GM12875 (cell line): ENCODE measurements at regions not wholly inside any gene's neighbourhood (a gene's known extent, or its start where the extent isn't known, plus 50 kb on each side); places are given as distances from the start of the nearest gene placed in this dataset.

Source experiments
- H3K4me3 ChIP-seq: one replicate; pipeline ENCODE4 v1.5.1; 2011; ENCODE audit warnings: low read depth, low read length, control low read depth
- TF ChIP-seq, protein P1 (sequence below): IDR thresholded peaks from 2 replicates; pipeline ENCODE4 v1.5.1; 2011; ENCODE audit warnings: low read depth, mild to moderate bottlenecking, control low read depth, inconsistent platforms, low read length, moderate library complexity, borderline replicate concordance; ENCODE audit not compliant: insufficient read depth

DNA sequence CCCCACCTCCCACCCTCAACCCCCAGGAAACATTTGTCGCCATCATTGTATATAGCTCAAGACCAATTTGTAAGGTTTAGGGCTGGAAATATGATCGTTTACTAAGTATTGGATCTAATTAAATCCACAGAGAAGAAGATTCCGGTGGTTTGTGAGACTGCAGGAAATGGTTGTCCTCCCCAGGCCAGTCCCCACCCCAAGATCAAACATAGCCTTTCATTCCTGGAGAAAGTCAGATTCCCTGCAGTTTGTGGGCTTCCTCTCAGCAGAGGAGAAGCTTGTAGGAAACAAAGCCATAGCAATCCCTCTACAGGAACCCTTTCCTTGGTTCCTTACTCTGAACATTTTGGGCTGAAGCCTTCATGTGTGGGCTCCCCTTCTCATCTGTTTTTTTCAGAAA, 79.2 kb upstream of the TBCA start:
- no peak overlapping the region for H3K4me3 ChIP-seq
- TF ChIP-seq, protein P1, sequence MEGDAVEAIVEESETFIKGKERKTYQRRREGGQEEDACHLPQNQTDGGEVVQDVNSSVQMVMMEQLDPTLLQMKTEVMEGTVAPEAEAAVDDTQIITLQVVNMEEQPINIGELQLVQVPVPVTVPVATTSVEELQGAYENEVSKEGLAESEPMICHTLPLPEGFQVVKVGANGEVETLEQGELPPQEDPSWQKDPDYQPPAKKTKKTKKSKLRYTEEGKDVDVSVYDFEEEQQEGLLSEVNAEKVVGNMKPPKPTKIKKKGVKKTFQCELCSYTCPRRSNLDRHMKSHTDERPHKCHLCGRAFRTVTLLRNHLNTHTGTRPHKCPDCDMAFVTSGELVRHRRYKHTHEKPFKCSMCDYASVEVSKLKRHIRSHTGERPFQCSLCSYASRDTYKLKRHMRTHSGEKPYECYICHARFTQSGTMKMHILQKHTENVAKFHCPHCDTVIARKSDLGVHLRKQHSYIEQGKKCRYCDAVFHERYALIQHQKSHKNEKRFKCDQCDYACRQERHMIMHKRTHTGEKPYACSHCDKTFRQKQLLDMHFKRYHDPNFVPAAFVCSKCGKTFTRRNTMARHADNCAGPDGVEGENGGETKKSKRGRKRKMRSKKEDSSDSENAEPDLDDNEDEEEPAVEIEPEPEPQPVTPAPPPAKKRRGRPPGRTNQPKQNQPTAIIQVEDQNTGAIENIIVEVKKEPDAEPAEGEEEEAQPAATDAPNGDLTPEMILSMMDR, result no peak

DNA sequence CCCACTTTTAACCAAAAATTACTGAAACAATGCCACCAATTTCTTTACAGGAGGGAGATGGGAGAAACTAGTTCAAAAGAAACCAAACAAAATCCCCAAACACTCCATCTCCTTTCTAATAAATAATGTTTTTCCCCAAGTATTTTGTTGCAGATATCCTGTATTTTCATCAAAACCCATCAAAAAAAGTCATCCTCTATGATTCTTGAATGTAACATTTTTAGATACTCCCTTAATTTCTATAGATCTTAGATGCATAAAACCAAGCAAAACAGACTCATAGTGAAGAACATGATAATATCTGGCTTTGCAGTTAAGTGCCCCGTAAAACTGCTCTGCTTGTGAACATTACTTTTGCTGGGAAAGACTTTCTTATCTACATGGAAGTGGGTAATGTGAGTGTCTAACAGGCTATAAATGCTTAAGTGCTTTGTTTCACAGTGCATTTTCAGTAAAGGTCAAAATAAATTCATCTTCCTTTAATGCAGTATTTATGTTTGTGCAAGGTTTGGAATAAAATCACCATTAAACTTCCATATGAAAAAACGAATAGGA, 77.3 kb upstream of the TBCA start:
- no peak overlapping the region for H3K4me3 ChIP-seq
- TF ChIP-seq, protein P1, result no peak

DNA sequence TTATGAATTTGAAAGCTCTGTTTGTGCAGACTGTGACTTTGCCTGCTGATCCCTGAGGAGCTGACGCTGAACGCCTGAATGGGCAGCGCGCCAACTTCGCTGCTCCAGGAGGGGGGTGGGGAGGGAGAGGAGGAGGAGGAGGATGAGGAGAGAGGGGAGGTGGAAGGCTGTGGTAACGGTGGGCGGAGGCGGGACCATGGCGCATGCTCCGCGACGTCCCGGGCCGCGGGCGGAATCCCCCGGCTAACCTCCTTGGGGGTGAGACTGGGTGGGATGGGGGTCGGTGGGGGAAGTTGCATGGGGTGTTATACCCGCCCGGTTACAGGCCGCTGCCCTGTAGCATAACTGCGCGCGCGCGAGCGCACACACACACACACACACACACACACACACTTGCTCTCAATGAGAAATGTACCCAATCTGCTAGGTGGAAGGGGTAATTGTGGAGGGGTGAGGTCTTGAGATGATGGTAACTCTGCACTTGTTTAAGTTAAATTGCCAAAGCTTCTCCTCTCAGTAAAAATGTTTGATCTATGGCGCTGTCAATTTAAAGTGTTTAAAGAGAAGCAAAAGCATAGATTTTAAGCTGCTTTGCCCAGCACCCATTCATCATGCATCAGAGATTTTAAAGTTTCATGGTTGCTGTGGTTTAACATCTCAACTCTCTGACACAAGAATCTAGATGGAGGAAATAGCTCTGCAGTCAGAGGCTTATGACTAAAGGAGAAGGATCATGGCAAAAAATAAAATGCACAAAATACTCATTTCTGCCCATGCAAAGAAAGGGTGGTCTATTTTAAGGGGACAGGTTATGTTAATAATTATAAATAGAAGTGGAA, 76.6 kb upstream of the TBCA start:
- TF ChIP-seq, protein P1, result no peak

DNA sequence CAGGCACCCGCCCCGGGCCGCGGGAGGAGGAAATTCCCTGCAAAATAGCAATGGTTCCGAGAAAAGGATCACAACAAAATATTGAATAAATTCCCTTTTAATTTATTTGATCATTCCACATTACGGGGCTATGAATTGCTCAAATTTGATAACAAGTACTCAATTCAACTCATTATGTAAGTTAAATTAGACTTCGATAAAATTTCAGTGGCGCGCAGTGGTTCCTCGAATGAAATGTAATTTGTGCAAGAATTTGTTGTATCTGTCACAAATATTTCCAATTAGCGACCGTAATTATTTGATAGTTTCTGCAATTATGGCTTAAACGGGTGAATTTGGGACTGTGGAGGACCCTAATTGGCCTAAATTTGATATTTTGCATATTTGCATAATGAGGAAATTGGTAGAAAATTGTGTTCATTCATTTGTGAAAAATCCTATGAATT, 76.0 kb upstream of the TBCA start:
- H3K4me3 ChIP-seq, result peak overlapping the region; percentile 59
- TF ChIP-seq, protein P1, result no peak

More for the DNA sequence above, 76.6 kb upstream of the TBCA start:
- H3K4me3 ChIP-seq, result peak overlapping the region; percentile 59

DNA sequence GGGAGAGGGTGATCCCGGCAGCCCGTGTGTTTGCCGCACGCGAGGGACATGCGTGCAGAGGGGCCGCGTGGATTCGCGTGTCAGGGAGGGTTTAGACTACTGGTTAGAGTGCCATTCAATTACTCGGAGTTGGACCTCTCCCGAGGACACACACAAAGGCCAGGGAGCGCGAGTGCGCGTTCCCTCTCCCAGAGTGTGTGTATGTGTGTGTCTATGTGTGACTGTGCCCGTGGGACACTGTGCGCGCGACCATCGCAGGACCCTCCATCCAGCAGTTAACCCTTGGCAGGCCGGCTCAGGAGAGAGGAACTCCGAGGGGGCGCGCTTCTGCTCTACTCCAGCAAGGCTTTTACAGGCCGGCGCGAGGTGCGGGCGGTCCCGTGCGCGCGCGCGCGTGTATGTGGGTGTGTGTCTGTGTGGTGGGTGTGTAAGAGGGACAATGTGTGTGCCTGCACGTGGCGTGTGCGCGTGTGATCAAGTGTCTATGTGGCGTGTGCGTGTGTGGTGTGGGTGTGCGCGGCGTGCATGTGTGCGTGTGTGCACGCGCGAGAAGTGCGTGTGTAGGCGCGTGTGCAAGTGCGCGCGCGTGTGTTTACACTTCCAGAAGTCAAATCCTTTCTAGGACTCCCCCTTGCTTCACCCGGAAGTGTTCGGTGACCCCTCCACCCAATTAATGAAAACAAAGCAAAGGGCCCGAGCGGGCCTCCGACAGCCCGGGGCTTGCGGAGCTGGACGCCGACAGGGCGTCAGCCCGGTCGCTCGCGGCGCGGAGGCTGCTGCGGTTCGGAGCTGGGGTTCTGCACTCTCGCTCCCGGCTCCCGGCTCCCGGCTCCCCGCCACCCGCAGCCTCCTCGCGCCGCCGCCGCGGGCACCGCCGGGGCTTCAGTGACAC, 75.3 kb upstream of the TBCA start:
- peak overlapping the region; percentile 59 for H3K4me3 ChIP-seq

DNA sequence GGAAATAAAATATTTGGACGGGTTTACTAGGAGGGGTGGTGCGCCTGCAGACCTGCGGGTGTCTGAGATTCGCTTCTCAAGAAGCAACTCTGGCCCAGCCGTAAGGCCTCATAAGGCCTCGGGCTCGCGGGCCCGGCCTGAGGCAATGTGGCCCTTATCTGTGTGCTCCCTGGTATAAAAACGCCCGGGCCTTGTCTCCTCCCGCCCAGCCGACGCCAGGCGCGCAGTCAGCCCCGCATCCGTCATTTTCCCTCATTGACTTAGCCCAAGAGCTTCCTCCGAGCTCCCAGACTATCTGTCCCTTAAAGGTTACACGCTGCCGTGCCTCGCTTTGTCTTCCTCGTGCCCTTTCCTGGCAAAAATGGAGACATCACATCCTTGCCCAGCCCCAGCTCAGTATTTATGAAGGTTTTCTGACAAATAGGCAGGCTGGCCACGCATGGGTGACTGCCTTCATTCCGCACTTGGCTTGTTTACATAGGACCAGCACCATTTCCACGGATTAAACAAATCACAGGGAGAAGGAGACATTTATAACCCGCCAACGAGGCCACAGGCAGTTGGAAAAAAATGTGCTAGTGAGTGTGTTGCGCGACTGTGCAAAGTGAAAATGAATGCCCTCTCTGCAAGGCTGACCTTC, 74.5 kb upstream of the TBCA start:
- no peak overlapping the region for H3K4me3 ChIP-seq
- TF ChIP-seq, protein P1, result no peak

More for the DNA sequence above, 75.3 kb upstream of the TBCA start:
- TF ChIP-seq, protein P1, result no peak
